ENCODE measurements at regions not wholly inside any gene's neighbourhood (a gene's known extent, or its start where the extent isn't known, plus 50 kb on each side); places are given as distances from the start of the nearest gene placed in this dataset.
A peak's percentile ranks its signal among the peaks of the same experiment; 100 is the strongest.

GRCh38 chr11:110984147-110984546 is 261.4 kb upstream of the POU2AF2 start:
- peak; percentile 34 for DNase-seq (ENCODE audit: low spot score)

DNA sequence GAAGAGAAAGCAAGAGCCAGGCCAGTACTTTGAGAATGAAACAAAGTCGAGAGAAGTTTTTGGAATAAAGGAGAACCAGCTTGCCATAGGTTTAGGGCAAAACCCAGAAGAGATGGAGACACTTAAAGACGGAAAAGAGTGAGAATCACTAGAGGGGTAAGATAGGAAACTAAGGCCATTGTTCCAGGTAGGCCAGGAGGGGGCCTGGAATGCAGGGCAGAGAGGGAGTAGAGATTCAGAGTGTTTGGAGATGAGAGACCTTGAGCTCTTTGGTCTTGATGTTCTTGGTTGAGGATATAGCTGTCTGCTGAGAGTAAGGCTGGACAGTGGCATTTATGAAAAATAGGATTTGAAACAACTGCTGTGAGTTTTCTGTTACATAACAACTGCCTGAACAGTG is 263.3 kb upstream of the POU2AF2 start:
- DNase-seq (ENCODE audit: low spot score) = no peak

GRCh38 chr11:110979696-110980095 is 265.8 kb upstream of the POU2AF2 start:
- no peak for DNase-seq (ENCODE audit: low spot score)

GRCh38 chr11:110977661-110978060 is 265.4 kb upstream of the ARHGAP20 start:
- no peak for DNase-seq (ENCODE audit: low spot score)

DNA sequence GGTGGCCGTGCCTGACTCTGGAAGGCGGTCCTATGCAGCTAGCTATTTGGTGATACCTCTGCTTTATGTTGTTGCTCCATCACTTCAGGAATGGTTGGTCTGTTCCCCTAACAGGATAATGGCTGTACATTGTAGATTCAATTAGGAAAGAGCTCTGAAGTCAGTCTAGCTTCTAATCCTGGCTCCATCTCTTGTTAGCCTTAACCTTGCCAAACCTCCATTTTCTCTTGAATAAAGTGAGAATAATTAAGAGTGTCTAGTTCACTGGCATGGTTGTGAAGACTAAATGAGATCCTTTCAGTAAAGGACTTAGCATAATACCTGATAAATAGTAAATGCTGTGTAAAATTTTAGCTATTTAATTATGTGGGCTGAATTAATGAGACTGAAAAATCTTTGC is 262.5 kb upstream of the ARHGAP20 start:
- DNase-seq (ENCODE audit: low spot score) = no peak

GRCh38 chr11:110973401-110973980 is 261.3 kb upstream of the ARHGAP20 start:
- DNase-seq (ENCODE audit: low spot score) = no peak

DNA sequence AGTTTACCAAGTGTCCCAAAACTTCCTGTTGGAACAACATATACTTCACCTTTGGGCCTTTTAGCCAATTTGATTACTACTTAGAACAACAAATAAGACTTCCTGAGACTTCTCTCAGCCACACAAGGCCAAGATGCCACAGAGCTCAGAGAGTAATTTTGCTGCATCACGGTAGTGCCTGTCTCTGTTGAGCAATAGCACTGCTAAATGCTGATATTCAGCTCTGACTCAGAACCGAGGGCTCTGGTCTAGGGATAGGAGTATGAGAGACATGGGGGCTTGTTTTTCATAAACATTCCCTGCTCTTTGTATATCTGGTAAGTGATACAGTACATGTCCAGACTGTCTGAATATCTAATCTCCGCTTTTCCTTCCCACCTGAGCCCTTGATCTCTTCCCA is 260.4 kb upstream of the ARHGAP20 start:
- DNase-seq (ENCODE audit: low spot score) = no peak

GRCh38 chr11:110972106-110972505 is 259.9 kb upstream of the ARHGAP20 start:
- no peak for DNase-seq (ENCODE audit: low spot score)

DNA sequence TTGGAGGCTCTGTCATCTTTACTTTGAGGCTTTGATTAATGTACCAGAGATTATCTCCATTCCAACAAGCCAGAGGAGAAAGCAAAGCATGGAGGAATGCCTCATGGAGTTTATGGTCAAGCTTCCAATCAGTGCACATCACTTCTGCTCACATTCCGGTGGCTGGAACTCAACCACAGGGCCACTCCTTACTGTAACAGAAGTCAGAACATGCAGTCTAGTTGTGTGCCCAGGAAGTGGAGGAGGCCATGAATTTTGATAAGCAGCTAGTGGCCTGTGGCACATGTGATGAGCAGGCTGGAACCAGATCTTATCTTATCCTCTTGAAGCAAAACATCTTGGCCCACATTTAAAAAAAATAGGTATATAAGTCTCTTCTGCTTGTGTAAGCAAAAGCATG is 258.9 kb upstream of the ARHGAP20 start:
- no peak for DNase-seq (ENCODE audit: low spot score)

DNA sequence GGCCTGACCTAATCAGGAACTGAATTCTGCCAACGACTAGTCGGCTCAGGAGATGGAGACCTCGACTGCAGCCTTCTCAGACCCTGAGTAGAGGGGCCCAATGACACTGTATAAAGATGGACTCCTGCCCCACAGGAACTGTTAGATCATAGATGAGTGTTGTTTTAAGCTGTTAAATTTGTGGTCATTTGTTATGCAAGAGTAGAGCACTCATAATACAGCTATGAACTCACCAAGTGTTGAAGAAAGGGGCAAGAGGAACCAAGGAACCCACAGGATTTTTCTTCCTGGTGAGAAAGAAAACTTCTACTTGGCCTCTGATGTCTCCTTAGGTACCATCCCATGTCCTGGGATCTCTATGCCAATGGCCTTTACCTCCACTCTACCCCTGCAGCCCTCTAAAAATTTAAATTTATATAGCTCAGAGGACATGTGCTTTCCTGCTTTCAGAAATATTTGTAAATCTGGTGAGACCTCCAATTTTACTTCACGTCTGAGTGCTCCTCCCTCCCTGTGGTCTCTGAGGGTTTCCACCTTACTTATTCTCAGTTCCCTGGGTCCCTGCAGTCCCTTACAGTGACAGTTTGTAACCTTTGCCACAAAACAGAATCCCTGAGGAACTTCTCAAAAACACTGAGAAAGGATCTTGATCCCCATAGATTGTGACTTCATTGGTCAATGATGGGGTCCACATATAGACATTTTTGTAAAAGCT is 256.3 kb upstream of the ARHGAP20 start:
- DNase-seq (ENCODE audit: low spot score) = no peak

DNA sequence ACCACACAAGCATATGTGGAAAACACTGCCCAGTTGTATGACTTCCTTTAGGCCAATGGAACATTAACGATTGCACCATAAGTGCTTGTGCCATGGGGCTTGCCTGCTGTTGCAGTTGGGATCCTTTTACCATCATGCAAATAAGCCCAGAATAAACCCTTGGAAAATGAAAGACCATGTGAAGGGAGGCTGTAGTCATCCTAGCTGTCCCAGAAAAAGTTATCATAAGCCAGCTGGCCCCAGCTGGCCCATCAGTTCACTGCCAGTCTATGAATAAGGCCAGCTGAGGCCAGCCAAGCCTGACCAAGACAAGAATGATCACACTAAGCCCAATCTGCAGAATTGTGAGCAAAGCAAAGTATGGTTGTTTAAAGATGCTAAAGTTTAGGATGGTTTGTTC is 253.9 kb upstream of the ARHGAP20 start:
- DNase-seq (ENCODE audit: low spot score) = no peak

- DNase-seq (ENCODE audit: low spot score) = no peak
Observed at GRCh38 chr11:110962921-110963320, 250.7 kb upstream of the ARHGAP20 start.

- DNase-seq (ENCODE audit: low spot score) = no peak
Observed at GRCh38 chr11:110960167-110960566, 247.9 kb upstream of the ARHGAP20 start.

DNA sequence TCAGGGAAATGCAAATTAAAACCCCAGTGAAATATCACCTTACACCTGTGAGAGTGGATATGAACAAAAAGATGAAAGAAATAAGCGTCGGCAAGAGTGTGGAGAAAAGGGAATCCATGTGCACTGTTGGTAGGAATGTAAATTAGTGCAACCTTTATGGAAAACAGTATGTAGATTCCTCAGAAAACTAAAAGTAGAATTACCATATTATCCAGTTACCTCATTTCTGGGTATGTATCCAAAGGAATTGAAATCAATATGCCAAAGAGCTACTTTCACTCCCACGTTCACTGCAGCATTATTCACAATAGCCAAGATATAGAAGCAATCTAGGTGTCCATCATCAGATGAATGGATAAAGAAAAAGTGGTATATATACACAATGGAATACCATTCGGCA is 246.0 kb upstream of the ARHGAP20 start:
- no peak for DNase-seq (ENCODE audit: low spot score)

GRCh38 chr11:110955776-110956175 is 243.5 kb upstream of the ARHGAP20 start:
- no peak for DNase-seq (ENCODE audit: low spot score)

DNA sequence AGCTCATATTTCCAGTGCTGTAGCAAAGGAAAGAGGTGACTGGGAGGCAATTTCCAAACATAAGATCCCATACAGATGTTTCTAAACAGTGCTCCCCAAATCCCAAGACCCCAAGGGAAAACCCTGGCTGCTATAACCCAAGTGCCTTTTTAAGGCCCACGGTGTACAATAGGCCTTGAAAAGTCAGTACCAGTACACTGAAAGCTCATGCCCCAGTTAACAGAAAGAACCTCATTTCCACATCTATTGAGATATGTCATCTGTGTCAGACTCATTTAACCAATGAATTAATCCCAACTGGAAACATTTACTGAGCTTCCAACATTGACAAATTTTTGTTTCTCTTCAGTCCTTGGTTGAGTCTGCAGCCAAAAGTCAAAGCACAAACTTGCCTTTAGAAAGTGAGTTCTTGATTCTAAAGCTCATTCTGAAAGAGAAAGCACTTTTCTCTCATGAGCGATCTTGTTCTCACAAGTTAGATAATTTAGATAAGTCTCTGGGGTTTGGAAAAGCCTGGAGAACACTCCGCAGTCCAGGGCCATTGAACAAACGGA is 239.8 kb upstream of the ARHGAP20 start:
- no peak for DNase-seq (ENCODE audit: low spot score)

- DNase-seq (ENCODE audit: low spot score) = no peak
Observed at GRCh38 chr11:110951037-110951949, 239.1 kb upstream of the ARHGAP20 start.

DNA sequence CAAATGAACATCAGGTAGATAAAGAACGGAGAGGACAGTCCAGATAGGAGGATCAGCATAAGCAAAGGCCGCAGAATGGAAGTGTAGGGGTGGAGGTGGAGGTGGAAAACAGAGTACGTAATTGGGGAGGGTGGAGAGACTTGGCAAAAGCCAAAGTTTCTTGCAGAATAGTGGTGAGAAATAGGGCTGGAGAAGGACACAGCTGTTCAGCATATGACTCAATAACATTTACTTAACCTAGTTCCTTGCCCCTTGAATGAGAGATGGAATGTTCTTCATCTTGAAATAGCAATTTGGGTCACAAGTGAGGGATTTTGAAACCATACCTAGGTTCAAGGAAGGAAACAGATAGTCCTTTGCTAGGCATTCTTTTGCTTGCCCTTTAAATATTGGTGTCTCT is 235.9 kb upstream of the ARHGAP20 start:
- DNase-seq (ENCODE audit: low spot score) = no peak

DNA sequence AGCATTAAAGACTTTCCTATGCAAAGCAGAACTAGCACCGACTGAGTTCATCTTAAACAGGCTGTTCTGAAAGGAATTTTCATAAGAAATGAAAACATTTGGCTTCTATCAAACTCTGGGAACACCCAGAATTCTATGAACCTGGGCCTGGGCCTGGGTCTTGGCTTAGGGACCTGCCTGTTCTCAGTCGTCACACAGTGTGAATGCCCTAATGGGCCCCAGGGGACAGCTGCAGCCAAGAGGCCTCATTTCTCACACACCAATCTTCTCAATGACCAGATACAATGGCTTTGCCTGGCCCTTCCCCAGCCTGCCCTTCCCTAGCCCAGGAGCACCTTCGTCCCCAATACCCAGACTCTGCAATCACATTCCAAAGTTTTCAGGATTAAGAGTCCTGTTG is 234.9 kb upstream of the ARHGAP20 start:
- DNase-seq (ENCODE audit: low spot score) = no peak

- no peak for DNase-seq (ENCODE audit: low spot score)
Observed at GRCh38 chr11:110939471-110939870, 227.2 kb upstream of the ARHGAP20 start.

- no peak for DNase-seq (ENCODE audit: low spot score)
Observed at GRCh38 chr11:110935018-110935640, 222.9 kb upstream of the ARHGAP20 start.

GRCh38 chr11:110929129-110929528 is 216.9 kb upstream of the ARHGAP20 start:
- DNase-seq (ENCODE audit: low spot score) = no peak

Data from LoVo (cell line).